Adrenal gland (tissue), 9 donors: ENCODE measurements at regions not wholly inside any gene's neighbourhood (a gene's known extent, or its start where the extent isn't known, plus 50 kb on each side); places are given as distances from the start of the nearest gene placed in this dataset.

Experiments used
- DNase-seq, 7 donors: peaks; one replicate each; pipeline ENCODE4 v3.0.0-alpha.2; 2019 to 2020
- H3K27ac ChIP-seq, 5 donors: fragments of 200-600 bp; sonication (generic) in 4 of 5; 1 replicate in 3 of 5; 2 replicates in 2 of 5; pipeline versions ENCODE4 v1.5.1 to v1.8.0; 2016 to 2020; ENCODE audit warnings: mild to moderate bottlenecking in 1 of 5
- H3K27me3 ChIP-seq: fragments of 200-600 bp; 2 replicates; pipeline ENCODE4 v1.8.0; 2021
- H3K36me3 ChIP-seq, 2 donors: fragments of 200-600 bp; replicated peaks in 1 of 2; 1 replicate in 1 of 2; 2 replicates in 1 of 2; pipeline versions ENCODE4 v1.5.1 to v1.8.0; 2018 to 2022
- H3K4me1 ChIP-seq, 2 donors: fragments of 200-600 bp; replicated peaks in 1 of 2; 1 replicate in 1 of 2; 2 replicates in 1 of 2; pipeline versions ENCODE4 v1.5.1 to v1.8.0; 2018 to 2021
- H3K4me3 ChIP-seq, 4 donors: fragments of 200-600 bp; sonication (generic) in 3 of 4; one replicate each; pipeline ENCODE4 v1.5.1; 2016 to 2018
- H3K9me3 ChIP-seq, 3 donors: fragments of 200-600 bp; sonication (generic) in 1 of 3; replicated peaks in 1 of 3; 1 replicate in 2 of 3; 2 replicates in 1 of 3; pipeline versions ENCODE4 v1.5.1 to v1.8.0; 2016 to 2021
- POLR2A ChIP-seq, 2 donors: fragments of 450-650 bp; IDR thresholded peaks; one replicate each; pipeline ENCODE4 v1.6.1; 2017; ENCODE audit warnings: antibody characterized with exemption in 2 of 2, mild to moderate bottlenecking in 2 of 2, moderate library complexity in 1 of 2
- WGBS, 4 donors: extraction: QIAGEN DNeasy Blood & Tissue Kit in 2 of 4; methylation state at CpG; one replicate each; pipeline versions ENCODE4 v1.1.5 to v1.1.7; 2013 to 2017; 5-methylcytosine and 5-hydroxymethylcytosine counted together
- intact Hi-C, 2 donors: fragments of 100-400 bp; cut with DNase I; formaldehyde crosslinking; loops; one replicate each; pipeline versions ENCODE4 v1.14.1 to v1.15.0; 2022 to 2023
- TF ChIP-seq, protein P1 (sequence below), 6 experiments: fragments of 450-650 bp in 4 of 6; fragments of 200-600 bp in 2 of 6; sonication (generic) in 1 of 6; IDR thresholded peaks; 1 replicate in 5 of 6; 2 replicates in 1 of 6; pipeline versions ENCODE4 v1.5.1 to v1.8.0; 2016 to 2021; ENCODE audit warnings: antibody characterized with exemption in 6 of 6, mild to moderate bottlenecking in 2 of 6, moderate library complexity in 1 of 6
- donor health status: healthy with polysubstance abuse.
- donor health status: Bipolar disorder and iron deficiency.
- donor health status: DM: yes; HTN: yes; CAD: no.
- donor health status: DM: no; HTN: no; CAD: no.
- donor health status: DM: no; HTN: no; CAD: no.

DNA sequence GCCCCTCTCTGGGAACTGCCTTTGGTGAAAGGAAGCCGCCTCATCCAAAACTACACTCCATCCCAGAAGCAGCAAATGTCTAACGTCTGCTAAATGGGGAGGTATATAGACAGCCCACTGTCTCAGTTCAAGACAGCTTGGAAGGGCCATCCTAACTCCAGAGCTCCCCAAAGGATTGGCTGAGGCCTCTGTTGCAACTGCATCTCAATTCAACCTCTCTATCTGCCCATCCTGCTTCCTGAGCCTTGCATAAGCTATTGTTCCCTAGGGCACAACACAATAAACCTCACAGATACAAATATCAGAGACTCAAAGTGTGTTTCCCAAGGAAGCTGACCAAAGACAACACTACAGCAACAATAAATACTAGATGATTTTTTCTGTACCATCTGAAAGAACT, 495.2 kb upstream of the SOX5 start:
- DNase-seq = no peak
- 73 to 91% (median 74%) methylated on average over 1 to 2 of the region's 2 CpGs; no CpG with 5 or more reads in 1 of the 4 donors for WGBS, 4 donors
- Histone ChIP-seq H3K4me3 (no peak overlapping the region), H3K27me3 (no peaks in the 10 kb centered on the region), H3K27ac (no peak overlapping the region), H3K9me3 (no peaks in the 10 kb centered on the region), H3K4me1 (no peaks in the 10 kb centered on the region), H3K36me3 (no peaks in the 10 kb centered on the region)
- intact Hi-C loops = no loop called here
- TF ChIP-seq, protein P1, sequence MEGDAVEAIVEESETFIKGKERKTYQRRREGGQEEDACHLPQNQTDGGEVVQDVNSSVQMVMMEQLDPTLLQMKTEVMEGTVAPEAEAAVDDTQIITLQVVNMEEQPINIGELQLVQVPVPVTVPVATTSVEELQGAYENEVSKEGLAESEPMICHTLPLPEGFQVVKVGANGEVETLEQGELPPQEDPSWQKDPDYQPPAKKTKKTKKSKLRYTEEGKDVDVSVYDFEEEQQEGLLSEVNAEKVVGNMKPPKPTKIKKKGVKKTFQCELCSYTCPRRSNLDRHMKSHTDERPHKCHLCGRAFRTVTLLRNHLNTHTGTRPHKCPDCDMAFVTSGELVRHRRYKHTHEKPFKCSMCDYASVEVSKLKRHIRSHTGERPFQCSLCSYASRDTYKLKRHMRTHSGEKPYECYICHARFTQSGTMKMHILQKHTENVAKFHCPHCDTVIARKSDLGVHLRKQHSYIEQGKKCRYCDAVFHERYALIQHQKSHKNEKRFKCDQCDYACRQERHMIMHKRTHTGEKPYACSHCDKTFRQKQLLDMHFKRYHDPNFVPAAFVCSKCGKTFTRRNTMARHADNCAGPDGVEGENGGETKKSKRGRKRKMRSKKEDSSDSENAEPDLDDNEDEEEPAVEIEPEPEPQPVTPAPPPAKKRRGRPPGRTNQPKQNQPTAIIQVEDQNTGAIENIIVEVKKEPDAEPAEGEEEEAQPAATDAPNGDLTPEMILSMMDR (IDR thresholded peaks at IDR 0.05) = no peak
- no peak for TF ChIP-seq POLR2A (IDR thresholded peaks at IDR 0.05)

DNA sequence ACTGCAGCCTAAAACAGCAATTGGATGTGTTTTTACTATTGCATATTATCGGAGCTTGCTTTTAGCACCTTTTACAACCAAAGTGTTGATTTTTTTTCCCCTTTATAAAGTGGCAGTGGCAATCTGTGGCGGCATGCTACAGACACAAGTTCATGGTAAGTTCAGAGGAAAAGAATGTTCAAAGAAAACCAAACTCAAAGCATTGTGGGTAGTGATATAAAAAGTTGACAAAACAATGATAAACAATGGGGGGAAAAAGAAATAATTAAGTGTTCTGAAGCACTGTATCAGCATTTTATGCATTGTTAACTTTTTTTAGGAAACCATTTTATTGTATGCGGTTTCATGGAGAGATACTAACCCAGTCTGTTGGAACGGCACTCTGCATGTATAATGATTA, 492.0 kb upstream of the SOX5 start:
- Histone ChIP-seq H3K4me3 (no peak overlapping the region), H3K36me3 (no peaks in the 10 kb centered on the region), H3K4me1 (no peaks in the 10 kb centered on the region), H3K27me3 (no peaks in the 10 kb centered on the region), H3K9me3 (no peaks in the 10 kb centered on the region), H3K27ac (no peak overlapping the region)
- intact Hi-C loops = no loop called here
- WGBS, 4 donors = 57 to 67% (median 64%) methylated on average over 4 of the region's 4 CpGs
- TF ChIP-seq POLR2A (IDR thresholded peaks at IDR 0.05) = no peak
- TF ChIP-seq, protein P1 (IDR thresholded peaks at IDR 0.05) = no peak
- no peak for DNase-seq

DNA sequence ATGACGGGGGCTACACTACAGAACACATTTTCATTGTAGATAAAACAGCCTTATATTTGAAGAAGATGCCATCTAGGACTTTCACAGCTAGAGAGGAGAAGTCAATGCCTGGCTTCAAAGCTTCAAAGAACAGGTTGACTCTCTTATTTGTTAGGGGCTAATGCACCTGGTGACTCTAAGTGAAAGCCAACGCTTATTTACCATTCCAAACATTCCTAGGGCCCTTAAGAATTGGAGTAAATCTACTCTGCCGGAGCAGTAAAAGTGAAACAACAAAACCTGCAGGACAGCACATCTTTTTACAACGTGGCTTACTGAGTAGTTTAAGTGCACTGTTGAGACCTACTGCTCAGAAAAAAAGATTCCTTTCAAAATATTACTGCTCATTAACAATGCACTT, 487.2 kb upstream of the SOX5 start:
- no peak overlapping the region for H3K27ac ChIP-seq
- no peak overlapping the region for H3K4me3 ChIP-seq
- no peaks in the 10 kb centered on the region for H3K36me3 ChIP-seq
- H3K9me3 ChIP-seq = no peaks in the 10 kb centered on the region
- DNase-seq = no peak
- TF ChIP-seq POLR2A (IDR thresholded peaks at IDR 0.05) = no peak
- TF ChIP-seq, protein P1 (IDR thresholded peaks at IDR 0.05) = no peak
- no peaks in the 10 kb centered on the region for H3K27me3 ChIP-seq
- 73 to 76% (median 74%) methylated on average over 4 of the region's 4 CpGs for WGBS, 4 donors
- H3K4me1 ChIP-seq = no peaks in the 10 kb centered on the region
- intact Hi-C loops = no loop called here

DNA sequence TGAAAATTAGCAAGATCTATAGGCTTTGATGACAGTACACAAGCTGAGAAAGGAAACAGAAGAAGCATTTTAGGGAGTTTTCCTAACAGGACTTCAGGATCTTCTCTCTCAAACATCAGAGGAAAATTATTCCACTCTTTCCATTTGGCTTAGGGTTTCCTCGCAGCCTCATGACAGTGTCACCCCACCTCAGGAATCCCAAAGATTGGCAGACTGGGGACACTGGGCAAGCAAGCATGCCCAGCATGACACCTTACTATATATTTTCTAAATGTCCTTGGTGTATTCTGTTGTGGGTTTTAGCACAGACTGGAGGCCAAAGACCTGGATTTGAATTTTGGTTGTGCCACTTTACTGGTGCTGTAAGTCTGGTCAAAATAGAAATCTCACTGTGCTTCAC, 482.4 kb upstream of the SOX5 start:
- DNase-seq = no peak
- no peaks in the 10 kb centered on the region for H3K36me3 ChIP-seq
- intact Hi-C loops = no loop called here
- 77 to 100% (median 94%) methylated on average over 1 of the region's 1 CpG for WGBS, 4 donors
- H3K27ac ChIP-seq = no peak overlapping the region
- no peak overlapping the region for H3K4me3 ChIP-seq
- H3K9me3 ChIP-seq = no peaks in the 10 kb centered on the region
- no peaks in the 10 kb centered on the region for H3K4me1 ChIP-seq
- TF ChIP-seq POLR2A (IDR thresholded peaks at IDR 0.05) = no peak
- TF ChIP-seq, protein P1 (IDR thresholded peaks at IDR 0.05) = no peak
- no peaks in the 10 kb centered on the region for H3K27me3 ChIP-seq
